ENCODE measurements at regions not wholly inside any gene's neighbourhood (a gene's known extent, or its start where the extent isn't known, plus 50 kb on each side); places are given as distances from the start of the nearest gene placed in this dataset.
A peak's percentile ranks its signal among the peaks of the same experiment; 100 is the strongest.

DNA sequence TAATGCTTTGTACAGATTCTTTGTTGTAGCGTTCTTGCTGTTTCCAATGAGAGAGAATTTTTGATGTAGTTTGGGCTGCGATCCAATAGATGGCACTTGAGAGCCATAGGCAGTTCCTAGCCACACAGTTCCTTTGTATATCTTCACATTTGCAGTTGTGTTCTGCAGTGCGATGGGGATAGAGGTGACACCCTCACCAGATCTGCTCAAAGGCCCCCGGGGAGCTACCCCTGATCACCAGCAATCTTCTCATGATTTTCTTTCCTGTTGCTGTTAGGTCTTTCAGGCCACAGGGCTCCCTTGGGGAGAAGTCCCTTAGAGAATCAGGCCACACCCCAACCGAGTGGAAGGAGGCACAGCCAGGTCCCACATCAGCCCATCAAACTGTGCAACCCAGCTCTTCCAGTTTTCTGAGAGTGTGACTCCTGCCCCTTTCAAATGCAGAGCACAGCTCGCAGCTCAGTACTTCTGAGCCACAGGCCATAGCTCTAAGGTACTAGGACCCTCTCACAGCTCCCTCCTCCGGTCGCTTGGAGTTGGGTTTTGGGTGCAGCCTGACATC lies 353.7 kb downstream of the SLCO4C1 start:
- H3K4me3 ChIP-seq (ENCODE audit: low read depth in 1 of 3, low read length in 3 of 3): no peak overlapping the region
- no peaks in the 10 kb centered on the region for H3K36me3 ChIP-seq (ENCODE audit: control insufficient read depth in 4 of 4, insufficient read depth in 3 of 4, low read depth in 1 of 4, low read length in 3 of 4)
- WGBS: 48% methylated on average over 8 of the region's 8 CpGs
- H3K4me1 ChIP-seq (ENCODE audit: control insufficient read depth in 4 of 4, insufficient read depth in 4 of 4, low read length in 3 of 4): no peaks in the 10 kb centered on the region
- H3K27ac ChIP-seq (ENCODE audit: low read depth in 1 of 2, low read length in 2 of 2): no peak overlapping the region
- H3K9ac ChIP-seq (ENCODE audit: low read depth in 1 of 2, low read length in 2 of 2): no peak overlapping the region
- no peaks in the 10 kb centered on the region for H3K9me3 ChIP-seq (ENCODE audit: control insufficient read depth in 4 of 4, low read length in 3 of 4)
- no peak for DNase-seq (ENCODE audit: low spot score)
- no peaks in the 10 kb centered on the region for H3K27me3 ChIP-seq (ENCODE audit: control insufficient read depth in 4 of 4, insufficient read depth in 4 of 4, low read length in 3 of 4)
- TF ChIP-seq RAD21 (IDR thresholded peaks at IDR 0.05) (peak; percentile 80 to 86), JUND (IDR thresholded peaks at IDR 0.05) (no peak)
- TF ChIP-seq, protein P1, sequence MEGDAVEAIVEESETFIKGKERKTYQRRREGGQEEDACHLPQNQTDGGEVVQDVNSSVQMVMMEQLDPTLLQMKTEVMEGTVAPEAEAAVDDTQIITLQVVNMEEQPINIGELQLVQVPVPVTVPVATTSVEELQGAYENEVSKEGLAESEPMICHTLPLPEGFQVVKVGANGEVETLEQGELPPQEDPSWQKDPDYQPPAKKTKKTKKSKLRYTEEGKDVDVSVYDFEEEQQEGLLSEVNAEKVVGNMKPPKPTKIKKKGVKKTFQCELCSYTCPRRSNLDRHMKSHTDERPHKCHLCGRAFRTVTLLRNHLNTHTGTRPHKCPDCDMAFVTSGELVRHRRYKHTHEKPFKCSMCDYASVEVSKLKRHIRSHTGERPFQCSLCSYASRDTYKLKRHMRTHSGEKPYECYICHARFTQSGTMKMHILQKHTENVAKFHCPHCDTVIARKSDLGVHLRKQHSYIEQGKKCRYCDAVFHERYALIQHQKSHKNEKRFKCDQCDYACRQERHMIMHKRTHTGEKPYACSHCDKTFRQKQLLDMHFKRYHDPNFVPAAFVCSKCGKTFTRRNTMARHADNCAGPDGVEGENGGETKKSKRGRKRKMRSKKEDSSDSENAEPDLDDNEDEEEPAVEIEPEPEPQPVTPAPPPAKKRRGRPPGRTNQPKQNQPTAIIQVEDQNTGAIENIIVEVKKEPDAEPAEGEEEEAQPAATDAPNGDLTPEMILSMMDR (IDR thresholded peaks at IDR 0.05; ENCODE audit: low read depth, low read length, missing input control): peak; percentile 62

DNA sequence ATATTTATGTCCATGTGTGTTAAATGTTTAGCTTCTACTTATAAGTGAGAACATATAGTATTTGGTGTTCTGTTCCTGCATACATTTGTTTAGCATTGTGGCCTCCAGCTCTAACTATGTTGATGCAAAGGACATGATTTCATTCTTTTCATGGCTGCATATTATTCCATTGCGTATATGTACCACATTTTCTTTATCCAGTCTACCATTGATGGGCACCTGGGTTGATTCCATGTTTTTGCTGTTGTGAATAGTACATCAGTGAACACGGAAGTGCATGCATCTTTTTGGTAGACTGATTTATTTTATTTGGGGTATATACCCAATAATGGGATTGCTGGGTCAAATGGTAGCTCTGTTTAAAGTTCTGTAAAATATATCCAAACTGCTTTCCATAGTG lies 359.0 kb downstream of the SLCO4C1 start:
- Histone ChIP-seq H3K4me3 (ENCODE audit: low read depth in 1 of 3, low read length in 3 of 3) (no peak overlapping the region), H3K9me3 (ENCODE audit: control insufficient read depth in 4 of 4, low read length in 3 of 4) (no peaks in the 10 kb centered on the region), H3K27me3 (ENCODE audit: control insufficient read depth in 4 of 4, insufficient read depth in 4 of 4, low read length in 3 of 4) (no peaks in the 10 kb centered on the region), H3K9ac (ENCODE audit: low read depth in 1 of 2, low read length in 2 of 2) (no peak overlapping the region), H3K36me3 (ENCODE audit: control insufficient read depth in 4 of 4, insufficient read depth in 3 of 4, low read depth in 1 of 4, low read length in 3 of 4) (no peaks in the 10 kb centered on the region), H3K27ac (ENCODE audit: low read depth in 1 of 2, low read length in 2 of 2) (no peak overlapping the region), H3K4me1 (ENCODE audit: control insufficient read depth in 4 of 4, insufficient read depth in 4 of 4, low read length in 3 of 4) (no peaks in the 10 kb centered on the region)
- 71% methylated on average over 2 of the region's 2 CpGs for WGBS
- DNase-seq (ENCODE audit: low spot score): no peak
- TF ChIP-seq REST (IDR thresholded peaks at IDR 0.05): no peak
- no peak for TF ChIP-seq EGR1 (IDR thresholded peaks at IDR 0.05; ENCODE audit: low read depth in 2 of 2)
- TF ChIP-seq HNF4A (conservative IDR thresholded peaks at IDR 0.05): no peak

DNA sequence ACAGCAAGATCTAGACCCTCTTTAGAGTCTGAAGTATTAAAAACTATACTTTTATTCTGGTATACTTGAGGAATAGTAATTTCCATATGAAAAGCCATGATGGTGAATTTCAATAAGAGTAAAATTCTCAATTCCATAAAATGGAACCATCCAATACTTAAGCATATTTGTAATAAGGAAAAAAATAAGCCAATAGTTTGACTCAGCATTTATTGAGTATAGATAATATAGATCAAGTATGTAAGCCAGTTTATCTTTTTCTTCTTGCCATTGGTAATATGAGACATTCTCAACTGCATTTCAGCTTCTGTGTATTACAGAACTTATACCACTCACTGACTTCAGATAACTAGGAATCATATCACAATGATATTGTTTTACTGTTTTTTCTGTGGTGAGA lies 361.0 kb downstream of the SLCO4C1 start:
- no peak overlapping the region for H3K9ac ChIP-seq (ENCODE audit: low read depth in 1 of 2, low read length in 2 of 2)
- H3K4me1 ChIP-seq (ENCODE audit: control insufficient read depth in 4 of 4, insufficient read depth in 4 of 4, low read length in 3 of 4): no peaks in the 10 kb centered on the region
- no peak for DNase-seq (ENCODE audit: low spot score)
- no peaks in the 10 kb centered on the region for H3K9me3 ChIP-seq (ENCODE audit: control insufficient read depth in 4 of 4, low read length in 3 of 4)
- no peaks in the 10 kb centered on the region for H3K27me3 ChIP-seq (ENCODE audit: control insufficient read depth in 4 of 4, insufficient read depth in 4 of 4, low read length in 3 of 4)
- H3K36me3 ChIP-seq (ENCODE audit: control insufficient read depth in 4 of 4, insufficient read depth in 3 of 4, low read depth in 1 of 4, low read length in 3 of 4): no peaks in the 10 kb centered on the region
- H3K4me3 ChIP-seq (ENCODE audit: low read depth in 1 of 3, low read length in 3 of 3): no peak overlapping the region
- H3K27ac ChIP-seq (ENCODE audit: low read depth in 1 of 2, low read length in 2 of 2): no peak overlapping the region
- TF ChIP-seq RAD21 (IDR thresholded peaks at IDR 0.05) (no peak), NR2F2 (IDR thresholded peaks at IDR 0.05) (no peak), SP1 (IDR thresholded peaks at IDR 0.05) (no peak), REST (IDR thresholded peaks at IDR 0.05) (no peak), TAF1 (conservative IDR thresholded peaks at IDR 0.05) (no peak), FOXA1 (IDR thresholded peaks at IDR 0.05) (no peak), HNF4G (IDR thresholded peaks at IDR 0.05) (no peak), GABPA (IDR thresholded peaks at IDR 0.05 in 1 of 2, conservative IDR thresholded peaks at IDR 0.05 in 1 of 2) (no peak), HNF4A (conservative IDR thresholded peaks at IDR 0.05) (no peak), ATF3 (IDR thresholded peaks at IDR 0.05) (no peak), FOXA2 (IDR thresholded peaks at IDR 0.05) (no peak), YY1 (IDR thresholded peaks at IDR 0.05) (no peak), EGR1 (IDR thresholded peaks at IDR 0.05; ENCODE audit: low read depth in 2 of 2) (no peak), JUND (IDR thresholded peaks at IDR 0.05) (no peak)
- TF ChIP-seq, protein P1 (IDR thresholded peaks at IDR 0.05; ENCODE audit: low read depth, low read length, missing input control): no peak
- TF ChIP-seq, protein P2, sequence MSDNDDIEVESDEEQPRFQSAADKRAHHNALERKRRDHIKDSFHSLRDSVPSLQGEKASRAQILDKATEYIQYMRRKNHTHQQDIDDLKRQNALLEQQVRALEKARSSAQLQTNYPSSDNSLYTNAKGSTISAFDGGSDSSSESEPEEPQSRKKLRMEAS (IDR thresholded peaks at IDR 0.05): no peak

All from liver (tissue), 8 donors.